ENCODE measurements at regions not wholly inside any gene's neighbourhood (a gene's known extent, or its start where the extent isn't known, plus 50 kb on each side); places are given as distances from the start of the nearest gene placed in this dataset.

DNA sequence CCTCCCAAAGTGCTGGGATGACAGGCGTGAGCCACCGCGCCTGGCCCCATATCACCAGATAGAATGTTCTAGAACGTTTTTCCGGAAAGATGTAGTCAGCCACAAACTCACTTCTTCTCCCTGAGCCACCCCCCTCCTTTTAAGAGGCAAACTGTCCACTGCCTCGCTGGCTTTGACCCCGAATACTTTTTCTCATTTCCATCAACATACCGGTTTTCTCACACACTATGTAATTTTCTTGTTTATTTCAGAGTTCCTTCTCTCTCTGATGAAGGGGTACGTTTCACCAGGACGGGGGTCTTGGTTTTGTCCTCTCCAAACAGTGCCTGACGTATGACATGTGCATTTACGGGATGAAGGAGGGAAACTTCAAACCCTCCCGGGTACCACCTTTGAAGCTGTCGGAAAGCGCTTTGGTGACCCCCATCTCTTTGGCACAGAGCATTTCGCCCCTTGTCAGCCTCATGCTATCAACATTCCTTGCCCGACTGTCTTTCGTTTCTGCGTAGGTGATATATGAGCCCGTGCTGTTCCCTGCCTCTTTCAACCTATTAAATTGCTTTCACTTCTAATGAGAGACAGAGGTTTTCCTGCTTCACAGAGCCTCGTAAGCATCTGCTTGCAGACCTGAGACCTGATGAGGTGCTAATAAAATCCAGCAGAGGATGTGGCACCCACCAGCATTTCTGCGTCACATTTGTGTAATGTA, 73.8 kb downstream of the CRLF2 start:
- TF ChIP-seq POLR2A (IDR thresholded peaks at IDR 0.05) (no peak), CTCF (IDR thresholded peaks at IDR 0.05) (no peak), EP300 (IDR thresholded peaks at IDR 0.05) (no peak), POLR2AphosphoS5 (IDR thresholded peaks at IDR 0.05) (no peak)

All from upper lobe of left lung (tissue), 4 donors.